IMR-90 (cell line): ENCODE measurements at regions not wholly inside any gene's neighbourhood (a gene's known extent, or its start where the extent isn't known, plus 50 kb on each side); places are given as distances from the start of the nearest gene placed in this dataset.

Experiments
- ATAC-seq: fragments of 200-7000 bp; cut with Tn5 transposase; 2 replicates; pipeline ENCODE4 v1.9.1; 2020; ENCODE audit warnings: low read depth, mild to moderate bottlenecking, moderate library complexity
- BruUV-seq: library from RNA; stranded (reverse); fragments of 400-500 nt; replicated peaks from 2 replicates; lab custom pipeline; 2021; lab: Mats Ljungman, UMichigan
- CTCF ChIA-PET: fragments of 300-600 bp; formaldehyde crosslinking; extraction: SDS; loops from one replicate; lab custom pipeline; 2021; ENCODE audit warnings: antibody characterized with exemption; lab: Yijun Ruan, JAX
- POLR2A ChIA-PET: fragments of 300-600 bp; sonication (Branson Sonifier 250); formaldehyde crosslinking; loops from one replicate; lab custom pipeline; 2022; ENCODE audit warnings: antibody characterized with exemption; ENCODE audit not compliant: unreplicated experiment; lab: Charles Lee
- DNase-seq: peaks from one replicate; pipeline ENCODE4 v3.0.0; 2013
- H2AFZ ChIP-seq: replicated peaks from 2 replicates; pipeline ENCODE3; 2013; ENCODE audit warnings: low read length, mild to moderate bottlenecking; ENCODE audit not compliant: poor library complexity
- H2AK5ac ChIP-seq: 2 replicates; pipeline ENCODE4 v1.6.1; 2013; ENCODE audit warnings: low read depth, low read length, inconsistent platforms
- H2AK9ac ChIP-seq: replicated peaks from 2 replicates; pipeline ENCODE3; 2013; ENCODE audit warnings: mild to moderate bottlenecking, low read depth, low read length, moderate library complexity; ENCODE audit not compliant: poor library complexity
- H2BK120ac ChIP-seq: 2 replicates; pipeline ENCODE4 v1.6.1; 2013; ENCODE audit warnings: low read depth, low read length, inconsistent platforms
- H2BK15ac ChIP-seq: 3 replicates; pipeline ENCODE4 v1.6.1; 2013; ENCODE audit warnings: low read depth, low read length, inconsistent platforms
- H2BK20ac ChIP-seq: 2 replicates; pipeline ENCODE4 v1.6.1; 2013; ENCODE audit warnings: low read depth, mild to moderate bottlenecking, inconsistent platforms, low read length, moderate library complexity
- H2BK5ac ChIP-seq: 2 replicates; pipeline ENCODE4 v1.6.1; 2013; ENCODE audit warnings: mild to moderate bottlenecking, low read depth, low read length, inconsistent platforms; ENCODE audit not compliant: poor library complexity, severe bottlenecking
- H3K14ac ChIP-seq: replicated peaks from 2 replicates; pipeline ENCODE4 v1.6.1; 2013; ENCODE audit warnings: low read depth, low read length, inconsistent platforms
- H3K18ac ChIP-seq: 2 replicates; pipeline ENCODE4 v1.6.1; 2013; ENCODE audit warnings: low read depth, low read length, control low read depth
- H3K23ac ChIP-seq: 2 replicates; pipeline ENCODE4 v1.6.1; 2013; ENCODE audit warnings: low read depth, low read length, inconsistent platforms
- H3K27ac ChIP-seq: 2 replicates; pipeline ENCODE4 v1.5.1; 2013; ENCODE audit warnings: mild to moderate bottlenecking, control low read depth, low read length; ENCODE audit not compliant: insufficient read depth
- H3K27me3 ChIP-seq: 2 replicates; pipeline ENCODE4 v1.6.1; 2013; ENCODE audit warnings: low read length; ENCODE audit not compliant: control insufficient read depth, insufficient read depth
- H3K36me3 ChIP-seq: 2 replicates; pipeline ENCODE4 v1.6.1; 2013; ENCODE audit warnings: low read length, mixed read lengths; ENCODE audit not compliant: control insufficient read depth, insufficient read depth
- H3K4ac ChIP-seq: 2 replicates; pipeline ENCODE4 v1.6.1; 2013; ENCODE audit warnings: low read depth, low read length, inconsistent platforms
- H3K4me1 ChIP-seq: 2 replicates; pipeline ENCODE4 v1.6.1; 2013; ENCODE audit warnings: low read length, mixed read lengths; ENCODE audit not compliant: control insufficient read depth, insufficient read depth
- H3K4me2 ChIP-seq: 2 replicates; pipeline ENCODE4 v1.6.1; 2013; ENCODE audit warnings: low read depth, mild to moderate bottlenecking, control low read depth, low read length, moderate library complexity
- H3K4me3 ChIP-seq: 2 replicates; pipeline ENCODE4 v1.5.1; 2013; ENCODE audit warnings: low read depth, mild to moderate bottlenecking, control low read depth, low read length, moderate library complexity; ENCODE audit not compliant: insufficient read depth
- H3K56ac ChIP-seq: 2 replicates; pipeline ENCODE4 v1.6.1; 2013; ENCODE audit warnings: low read length, inconsistent platforms; ENCODE audit not compliant: insufficient read depth; ENCODE audit errors: extremely low read depth
- H3K79me1 ChIP-seq, 2 experiments: 2 replicates each; pipeline ENCODE4 v1.6.1; 2013; ENCODE audit warnings: low read length in 2 of 2, inconsistent platforms in 1 of 2, low read depth in 1 of 2
- H3K9ac ChIP-seq: 2 replicates; pipeline ENCODE4 v1.6.1; 2013; ENCODE audit warnings: low read depth, low read length, control low read depth
- H3K9me1 ChIP-seq: 2 replicates; pipeline ENCODE4 v1.6.1; 2013; ENCODE audit warnings: low read length, inconsistent platforms; ENCODE audit not compliant: insufficient read depth
- H3K9me3 ChIP-seq: 2 replicates; pipeline ENCODE4 v1.6.1; 2013; ENCODE audit warnings: low read length; ENCODE audit not compliant: control insufficient read depth, insufficient read depth
- H4K20me1 ChIP-seq: 2 replicates; pipeline ENCODE4 v1.6.1; 2013; ENCODE audit warnings: low read length, inconsistent platforms; ENCODE audit not compliant: insufficient read depth
- H4K5ac ChIP-seq: 2 replicates; pipeline ENCODE4 v1.6.1; 2013; ENCODE audit warnings: mild to moderate bottlenecking, low read depth, low read length, control low read depth
- H4K8ac ChIP-seq, 2 experiments: 2 replicates each; pipeline ENCODE4 v1.6.1; 2013; ENCODE audit warnings: low read depth in 2 of 2, low read length in 2 of 2, control low read depth in 1 of 2, inconsistent platforms in 1 of 2
- H4K91ac ChIP-seq: 2 replicates; pipeline ENCODE4 v1.6.1; 2013; ENCODE audit warnings: low read depth, low read length, inconsistent platforms; ENCODE audit not compliant: insufficient read depth
- BHLHE40 ChIP-seq: fragments of 150-350 bp; IDR thresholded peaks from 2 replicates; pipeline ENCODE4 v1.6.1; 2016; ENCODE audit warnings: mild to moderate bottlenecking, low read depth, low read length
- CTCF ChIP-seq: conservative IDR thresholded peaks from 2 replicates; pipeline ENCODE4 v1.5.1; 2012; ENCODE audit warnings: mild to moderate bottlenecking, low read depth, low read length, improper control_type of control experiment
- MAFK ChIP-seq: IDR thresholded peaks from 2 replicates; pipeline ENCODE4 v1.6.1; 2012; ENCODE audit warnings: low read depth, low read length, improper control_type of control experiment
- NFE2L2 ChIP-seq: fragments of 150-350 bp; IDR thresholded peaks from 2 replicates; pipeline ENCODE4 v1.6.1; 2016; ENCODE audit warnings: low read depth, mild to moderate bottlenecking, low read length
- POLR2A ChIP-seq: IDR thresholded peaks from 2 replicates; pipeline ENCODE4 v1.6.1; 2012; ENCODE audit warnings: mild to moderate bottlenecking, low read depth, low read length
- RFX5 ChIP-seq: IDR thresholded peaks from 2 replicates; pipeline ENCODE4 v1.8.0; 2012; ENCODE audit warnings: low read depth, mild to moderate bottlenecking, low read length, moderate library complexity
- USF2 ChIP-seq: fragments of 150-350 bp; IDR thresholded peaks from 2 replicates; pipeline ENCODE4 v1.6.1; 2017; ENCODE audit warnings: mild to moderate bottlenecking, antibody characterized with exemption, low read length, low read depth
- WGBS, 2 experiments: methylation state at CpG; one replicate each; pipeline versions ENCODE4 v1.1.5 to v1.1.7; 2013; ENCODE audit warnings: missing lambda C conversion rate in 2 of 2; ENCODE audit not compliant: insufficient read length in 1 of 2; ENCODE audit errors: extremely low coverage in 2 of 2; 5-methylcytosine and 5-hydroxymethylcytosine counted together
- dilution Hi-C: fragments of 300-500 bp; cut with HindIII; formaldehyde crosslinking; loops from one replicate; pipeline ENCODE4 v1.14.3; 2018; ENCODE audit warnings: low sequenced_read_pairs; ENCODE audit not compliant: unreplicated experiment
- in situ Hi-C: fragments of 300-500 bp; cut with MboI; formaldehyde crosslinking; loops from 3 replicates; pipeline ENCODE4 v1.14.3; 2019; ENCODE audit warnings: low sequenced_read_pairs, inconsistent platforms, mixed read lengths
- intact Hi-C: fragments of 100-400 bp; cut with micrococcal nuclease; formaldehyde crosslinking; loops from 2 replicates; pipeline ENCODE4 v1.10.0; 2022

GRCh38 chr6:145279551-145279950 is 455.8 kb downstream of the EPM2A start:
- Histone ChIP-seq H3K36me3 (no peaks in the 10 kb centered on the region), H2AK9ac (no peak overlapping the region), H3K9me1 (no peaks in the 10 kb centered on the region), H3K14ac (no peak overlapping the region), H3K9me3 (no peaks in the 10 kb centered on the region), H3K4me1 (peaks cover 2% of the 10 kb centered on the region; the same call in 1 of the 2 replicates), H3K23ac (no peak overlapping the region), H2BK120ac (no peak overlapping the region), H3K18ac (no peak overlapping the region), H3K56ac (no peak overlapping the region), H3K4me2 (no peak overlapping the region), H2BK15ac (no peak overlapping the region), H2AFZ (no peak overlapping the region), H4K8ac (no peak overlapping the region), H3K27ac (no peak overlapping the region), H3K4me3 (no peak overlapping the region), H4K91ac (no peak overlapping the region), H2BK20ac (no peak overlapping the region), H4K20me1 (no peaks in the 10 kb centered on the region), H2BK5ac (no peak overlapping the region), H4K5ac (no peak overlapping the region), H3K4ac (no peak overlapping the region), H3K79me1 (no peaks in the 10 kb centered on the region), H2AK5ac (no peak overlapping the region), H3K27me3 (no peaks in the 10 kb centered on the region), H3K9ac (no peak overlapping the region)
- CTCF ChIA-PET = interaction anchor here (0.9 kb wide), 1 partner anchor 29 kb away, joined by 3 read pairs; no protein-coding TSS in a partner anchor
- ATAC-seq (no peak), DNase-seq (no peak)
- in situ Hi-C loops (no loop called here), intact Hi-C loops (no loop called here), dilution Hi-C loops (no loop called here)
- WGBS, 2 experiments = no CpG with 5 or more reads among the region's 1 CpG
- TF ChIP-seq USF2 (no peak), POLR2A (no peak), NFE2L2 (no peak), MAFK (no peak), RFX5 (no peak), BHLHE40 (no peak), CTCF (no peak)
- no TSS peak for BruUV-seq
- POLR2A ChIA-PET = no interaction called here
